ENCODE measurements at regions not wholly inside any gene's neighbourhood (a gene's known extent, or its start where the extent isn't known, plus 50 kb on each side); places are given as distances from the start of the nearest gene placed in this dataset.

- intact Hi-C loops (cut with micrococcal nuclease), result loop anchor here (5.0 kb wide), 1 partner anchor 184 kb away; no protein-coding TSS in a partner anchor
Measured at GRCh38 chr22:42183461-42184059, 53.0 kb upstream of the CYP2D6 start.

DNA sequence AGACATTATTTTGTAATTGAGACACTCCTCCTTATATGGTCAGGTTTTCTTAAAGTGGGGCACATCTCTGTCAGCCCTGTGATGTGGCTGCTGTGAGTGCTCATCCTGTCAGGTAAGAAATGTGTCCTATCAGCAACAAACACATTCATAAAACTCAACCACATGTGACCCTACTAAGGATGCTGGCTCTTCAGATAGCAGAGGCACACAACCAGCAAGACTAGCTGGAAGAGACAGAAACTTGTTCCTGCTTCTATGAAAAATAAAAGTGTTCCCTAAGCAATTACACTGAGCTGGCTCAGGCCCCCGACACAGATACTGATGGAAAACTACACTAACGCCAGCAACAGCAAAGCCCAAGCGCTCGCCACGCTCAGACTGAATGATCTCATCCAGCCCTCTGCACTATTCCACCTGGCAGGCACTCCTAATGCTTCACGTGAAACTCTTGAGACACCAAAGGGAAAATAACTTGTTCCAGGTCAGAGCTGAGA lies 49.8 kb upstream of the CYP2D6 start:
- intact Hi-C loops (cut with micrococcal nuclease), result loop anchor here (1.0 to 5.0 kb wide), 6 partner anchors 22 to 187 kb away; partner anchors contain the start of gene NDUFA6
